ENCODE measurements at regions not wholly inside any gene's neighbourhood (a gene's known extent, or its start where the extent isn't known, plus 50 kb on each side); places are given as distances from the start of the nearest gene placed in this dataset.

DNA sequence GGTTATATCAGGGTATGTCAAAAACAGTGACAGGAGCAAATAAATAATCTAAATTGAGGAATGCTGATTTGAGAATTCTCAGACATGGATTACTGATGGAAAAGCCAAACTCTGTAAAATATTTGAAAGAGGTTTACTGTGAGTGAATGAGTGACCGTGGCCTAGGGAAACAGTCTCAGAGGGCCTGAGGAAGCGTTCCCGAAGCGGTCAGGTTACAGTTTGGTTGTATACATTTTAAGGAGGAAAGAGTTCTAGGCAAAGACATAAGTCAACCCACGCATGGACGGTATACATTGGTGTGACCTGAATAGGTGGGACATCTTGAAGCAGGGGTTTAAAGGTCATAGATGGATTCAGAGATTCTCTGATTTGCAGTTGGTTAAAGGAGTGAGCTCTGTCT, 771.7 kb downstream of the KCNJ18 start:
- TF ChIP-seq POLR2A (IDR thresholded peaks at IDR 0.05), result no peak
- TF ChIP-seq, protein P1, sequence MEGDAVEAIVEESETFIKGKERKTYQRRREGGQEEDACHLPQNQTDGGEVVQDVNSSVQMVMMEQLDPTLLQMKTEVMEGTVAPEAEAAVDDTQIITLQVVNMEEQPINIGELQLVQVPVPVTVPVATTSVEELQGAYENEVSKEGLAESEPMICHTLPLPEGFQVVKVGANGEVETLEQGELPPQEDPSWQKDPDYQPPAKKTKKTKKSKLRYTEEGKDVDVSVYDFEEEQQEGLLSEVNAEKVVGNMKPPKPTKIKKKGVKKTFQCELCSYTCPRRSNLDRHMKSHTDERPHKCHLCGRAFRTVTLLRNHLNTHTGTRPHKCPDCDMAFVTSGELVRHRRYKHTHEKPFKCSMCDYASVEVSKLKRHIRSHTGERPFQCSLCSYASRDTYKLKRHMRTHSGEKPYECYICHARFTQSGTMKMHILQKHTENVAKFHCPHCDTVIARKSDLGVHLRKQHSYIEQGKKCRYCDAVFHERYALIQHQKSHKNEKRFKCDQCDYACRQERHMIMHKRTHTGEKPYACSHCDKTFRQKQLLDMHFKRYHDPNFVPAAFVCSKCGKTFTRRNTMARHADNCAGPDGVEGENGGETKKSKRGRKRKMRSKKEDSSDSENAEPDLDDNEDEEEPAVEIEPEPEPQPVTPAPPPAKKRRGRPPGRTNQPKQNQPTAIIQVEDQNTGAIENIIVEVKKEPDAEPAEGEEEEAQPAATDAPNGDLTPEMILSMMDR (IDR thresholded peaks at IDR 0.05), result no peak

Data from vagina (tissue), 2 donors.